ENCODE measurements at regions not wholly inside any gene's neighbourhood (a gene's known extent, or its start where the extent isn't known, plus 50 kb on each side); places are given as distances from the start of the nearest gene placed in this dataset.

DNA sequence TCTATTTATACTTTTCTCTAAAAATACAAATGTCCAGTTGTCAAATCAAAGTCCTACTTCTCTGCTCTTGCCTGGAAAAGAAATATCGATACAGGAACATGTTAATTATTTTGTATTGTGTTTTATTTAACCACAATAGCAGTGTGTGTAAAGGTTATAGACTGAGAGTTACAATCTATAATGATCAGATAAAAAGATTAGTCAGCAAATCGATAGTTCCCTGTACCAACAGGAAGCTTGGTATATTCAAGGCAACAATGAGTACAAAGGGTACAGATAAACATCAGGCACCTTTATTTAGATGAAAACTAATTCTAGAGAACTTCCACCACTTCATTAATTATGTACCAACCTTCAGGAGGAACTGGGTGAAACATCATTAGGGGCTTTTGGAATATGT is 469.5 kb downstream of the GBA3 start:
- Histone ChIP-seq H3K9me3 (ENCODE audit: low read length) (no peaks in the 10 kb centered on the region; the same call in 1 of the 2 replicates), H4K20me1 (ENCODE audit: insufficient read depth, low read depth, low read length) (no peaks in the 10 kb centered on the region), H2AFZ (ENCODE audit: low read length) (no peak overlapping the region), H3K27ac (ENCODE audit: low read length) (no peak overlapping the region), H3K4me3 (ENCODE audit: low read length) (no peak overlapping the region), H3K79me2 (ENCODE audit: low read length) (no peaks in the 10 kb centered on the region), H3K36me3 (ENCODE audit: insufficient read depth, low read length) (no peaks in the 10 kb centered on the region), H3K4me2 (ENCODE audit: low read depth, low read length, poor library complexity, severe bottlenecking) (no peak overlapping the region), H3K4me1 (ENCODE audit: low read length) (no peaks in the 10 kb centered on the region), H3K9ac (ENCODE audit: low read length) (no peak overlapping the region), H3K9me2 (replicated peaks; ENCODE audit: insufficient read depth, low read length) (no peaks in the 10 kb centered on the region), H3K27me3 (ENCODE audit: low read length) (peaks cover 2% of the 10 kb centered on the region)
- no peak for DNase-seq

GRCh38 chr4:23161787-23162186 is 469.1 kb downstream of the GBA3 start:
- Histone ChIP-seq H3K9me2 (replicated peaks; ENCODE audit: insufficient read depth, low read length) (no peaks in the 10 kb centered on the region), H3K4me3 (ENCODE audit: low read length) (no peak overlapping the region), H3K79me2 (ENCODE audit: low read length) (no peaks in the 10 kb centered on the region), H2AFZ (ENCODE audit: low read length) (no peak overlapping the region), H3K9me3 (ENCODE audit: low read length) (no peaks in the 10 kb centered on the region), H3K27me3 (ENCODE audit: low read length) (peaks cover 2% of the 10 kb centered on the region), H4K20me1 (ENCODE audit: insufficient read depth, low read depth, low read length) (no peaks in the 10 kb centered on the region), H3K9ac (ENCODE audit: low read length) (no peak overlapping the region), H3K36me3 (ENCODE audit: insufficient read depth, low read length) (no peaks in the 10 kb centered on the region), H3K27ac (ENCODE audit: low read length) (no peak overlapping the region), H3K4me2 (ENCODE audit: low read depth, low read length, poor library complexity, severe bottlenecking) (no peak overlapping the region), H3K4me1 (ENCODE audit: low read length) (no peaks in the 10 kb centered on the region)
- DNase-seq, result no peak

DNA sequence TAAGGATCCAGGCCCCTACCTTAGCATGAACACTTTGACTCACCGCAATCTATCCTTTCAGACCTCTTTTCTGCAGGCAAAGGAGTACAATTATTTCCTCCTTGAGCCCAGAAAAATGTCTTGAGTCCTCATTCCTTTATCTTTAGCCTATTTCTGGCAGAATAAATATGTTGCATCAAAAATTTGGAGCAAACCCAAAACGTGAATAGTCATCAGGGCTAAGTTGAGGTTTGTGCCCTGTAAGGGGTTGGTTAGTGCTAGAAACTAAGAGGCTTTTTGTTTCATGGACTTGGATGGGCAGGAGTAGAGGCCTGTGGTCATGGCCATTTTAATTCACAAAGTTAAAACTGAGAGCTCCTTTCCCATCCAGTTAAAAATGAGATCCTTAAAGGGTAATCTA is 460.3 kb downstream of the GBA3 start:
- H2AFZ ChIP-seq (ENCODE audit: low read length), result no peak overlapping the region
- H3K36me3 ChIP-seq (ENCODE audit: insufficient read depth, low read length), result no peaks in the 10 kb centered on the region
- no peak for DNase-seq
- H3K27ac ChIP-seq (ENCODE audit: low read length), result no peak overlapping the region
- no peaks in the 10 kb centered on the region for H3K4me1 ChIP-seq (ENCODE audit: low read length)
- no peaks in the 10 kb centered on the region for H3K79me2 ChIP-seq (ENCODE audit: low read length)
- no peaks in the 10 kb centered on the region for H3K27me3 ChIP-seq (ENCODE audit: low read length)
- H3K9me2 ChIP-seq (replicated peaks; ENCODE audit: insufficient read depth, low read length), result no peaks in the 10 kb centered on the region
- H4K20me1 ChIP-seq (ENCODE audit: insufficient read depth, low read depth, low read length), result no peaks in the 10 kb centered on the region
- H3K4me2 ChIP-seq (ENCODE audit: low read depth, low read length, poor library complexity, severe bottlenecking), result no peak overlapping the region
- no peak overlapping the region for H3K9ac ChIP-seq (ENCODE audit: low read length)
- H3K9me3 ChIP-seq (ENCODE audit: low read length), result no peaks in the 10 kb centered on the region
- no peak overlapping the region for H3K4me3 ChIP-seq (ENCODE audit: low read length)

DNA sequence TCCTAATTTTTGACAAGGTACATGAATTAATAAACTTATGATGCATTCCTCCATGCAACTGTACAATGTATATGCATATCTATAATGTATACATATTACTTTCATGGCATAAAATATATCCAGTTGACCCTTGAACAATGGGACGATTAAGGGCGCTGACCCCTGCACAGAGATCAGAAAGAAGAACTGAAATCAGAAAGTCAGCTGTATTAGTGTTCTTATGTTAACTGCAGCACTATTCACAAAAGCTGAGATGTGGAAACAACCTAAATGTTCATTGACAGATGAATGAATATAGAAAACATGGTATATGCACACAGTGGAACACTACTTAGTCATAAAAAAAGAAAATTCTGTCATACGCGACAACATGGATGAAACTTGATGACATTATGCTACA is 457.1 kb downstream of the GBA3 start:
- H3K4me1 ChIP-seq (ENCODE audit: low read length), result no peaks in the 10 kb centered on the region
- no peak overlapping the region for H3K4me2 ChIP-seq (ENCODE audit: low read depth, low read length, poor library complexity, severe bottlenecking)
- no peaks in the 10 kb centered on the region for H3K9me2 ChIP-seq (replicated peaks; ENCODE audit: insufficient read depth, low read length)
- H3K9me3 ChIP-seq (ENCODE audit: low read length), result no peaks in the 10 kb centered on the region
- H3K36me3 ChIP-seq (ENCODE audit: insufficient read depth, low read length), result no peaks in the 10 kb centered on the region
- no peak overlapping the region for H3K4me3 ChIP-seq (ENCODE audit: low read length)
- no peak overlapping the region for H3K9ac ChIP-seq (ENCODE audit: low read length)
- no peak overlapping the region for H3K27ac ChIP-seq (ENCODE audit: low read length)
- H4K20me1 ChIP-seq (ENCODE audit: insufficient read depth, low read depth, low read length), result no peaks in the 10 kb centered on the region
- no peaks in the 10 kb centered on the region for H3K79me2 ChIP-seq (ENCODE audit: low read length)
- no peaks in the 10 kb centered on the region for H3K27me3 ChIP-seq (ENCODE audit: low read length)
- DNase-seq, result no peak
- no peak overlapping the region for H2AFZ ChIP-seq (ENCODE audit: low read length)

DNA sequence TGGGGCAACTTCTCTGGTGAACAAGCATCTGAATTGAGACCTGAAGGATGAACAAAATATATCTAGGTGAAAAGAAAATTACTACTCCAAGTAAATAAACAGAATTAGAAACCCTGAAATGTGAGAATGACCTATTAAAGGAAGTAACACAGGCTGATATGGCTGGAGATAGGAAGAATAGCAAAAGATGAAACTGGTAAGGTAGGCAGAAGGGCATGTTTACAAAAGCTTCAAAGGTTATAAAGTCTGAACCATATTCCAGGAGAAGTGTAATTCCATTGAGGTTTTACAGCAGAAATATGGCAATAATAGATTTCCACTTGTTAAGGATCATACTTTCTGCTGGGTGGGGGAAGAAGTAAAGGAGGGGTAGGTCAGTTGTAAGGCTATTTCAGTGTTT is 452.0 kb downstream of the GBA3 start:
- Histone ChIP-seq H3K4me2 (ENCODE audit: low read depth, low read length, poor library complexity, severe bottlenecking) (no peak overlapping the region), H3K27me3 (ENCODE audit: low read length) (no peaks in the 10 kb centered on the region), H3K36me3 (ENCODE audit: insufficient read depth, low read length) (no peaks in the 10 kb centered on the region), H3K9me2 (replicated peaks; ENCODE audit: insufficient read depth, low read length) (no peaks in the 10 kb centered on the region), H3K9ac (ENCODE audit: low read length) (no peak overlapping the region), H3K4me1 (ENCODE audit: low read length) (no peaks in the 10 kb centered on the region), H2AFZ (ENCODE audit: low read length) (no peak overlapping the region), H3K4me3 (ENCODE audit: low read length) (no peak overlapping the region), H4K20me1 (ENCODE audit: insufficient read depth, low read depth, low read length) (no peaks in the 10 kb centered on the region), H3K9me3 (ENCODE audit: low read length) (no peaks in the 10 kb centered on the region), H3K79me2 (ENCODE audit: low read length) (no peaks in the 10 kb centered on the region), H3K27ac (ENCODE audit: low read length) (no peak overlapping the region)
- DNase-seq, result no peak

DNA sequence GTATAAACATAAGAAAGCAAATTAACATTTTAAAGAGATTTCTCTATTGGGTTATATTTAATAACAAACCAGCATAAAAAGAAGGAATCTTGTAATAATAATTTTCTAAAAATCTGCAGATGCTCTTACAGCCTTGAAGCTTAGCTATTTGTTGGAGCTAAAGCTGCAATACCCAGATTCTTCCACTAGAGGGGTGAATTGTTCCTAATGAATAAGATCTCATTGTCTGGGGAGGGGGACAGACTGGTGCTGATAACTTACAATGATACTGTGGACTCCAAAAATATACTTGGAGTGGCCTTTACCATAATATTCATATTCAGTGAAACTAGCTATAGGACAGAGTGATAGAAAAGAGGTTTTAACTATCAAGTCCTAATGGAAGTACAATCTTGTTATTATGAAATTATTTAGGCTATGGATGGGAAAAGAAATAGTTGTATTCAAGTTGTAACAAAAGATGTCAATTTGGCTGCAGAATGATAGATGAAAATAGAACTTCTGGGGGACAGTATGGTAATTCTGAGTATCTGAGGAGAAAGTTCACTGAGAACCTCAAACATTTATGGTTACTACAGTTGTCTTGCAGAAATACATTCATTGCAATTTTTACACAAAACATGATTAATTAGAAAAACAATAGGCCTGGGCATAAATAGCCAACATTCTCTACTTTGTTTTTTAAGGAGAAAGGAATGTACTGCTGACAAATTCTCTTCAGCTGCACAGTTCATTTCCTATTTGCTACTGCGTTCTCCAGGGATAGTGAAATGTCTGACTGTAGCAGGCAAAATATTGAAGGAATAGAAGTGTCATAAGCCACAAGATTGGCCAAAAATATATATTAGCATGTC is 443.3 kb downstream of the GBA3 start:
- Histone ChIP-seq H3K4me3 (ENCODE audit: low read length) (no peak overlapping the region), H3K27ac (ENCODE audit: low read length) (no peak overlapping the region), H3K27me3 (ENCODE audit: low read length) (no peaks in the 10 kb centered on the region), H3K36me3 (ENCODE audit: insufficient read depth, low read length) (no peaks in the 10 kb centered on the region), H3K4me2 (ENCODE audit: low read depth, low read length, poor library complexity, severe bottlenecking) (no peak overlapping the region), H3K9me2 (replicated peaks; ENCODE audit: insufficient read depth, low read length) (no peaks in the 10 kb centered on the region), H4K20me1 (ENCODE audit: insufficient read depth, low read depth, low read length) (no peaks in the 10 kb centered on the region), H3K79me2 (ENCODE audit: low read length) (no peaks in the 10 kb centered on the region), H3K4me1 (ENCODE audit: low read length) (peaks cover 6% of the 10 kb centered on the region), H2AFZ (ENCODE audit: low read length) (no peak overlapping the region), H3K9me3 (ENCODE audit: low read length) (no peaks in the 10 kb centered on the region), H3K9ac (ENCODE audit: low read length) (no peak overlapping the region)
- peak; percentile 88 for DNase-seq

GRCh38 chr4:23134331-23134730 is 441.6 kb downstream of the GBA3 start:
- H3K4me3 ChIP-seq (ENCODE audit: low read length), result no peak overlapping the region
- no peaks in the 10 kb centered on the region for H3K9me2 ChIP-seq (replicated peaks; ENCODE audit: insufficient read depth, low read length)
- no peak overlapping the region for H3K4me2 ChIP-seq (ENCODE audit: low read depth, low read length, poor library complexity, severe bottlenecking)
- H3K9ac ChIP-seq (ENCODE audit: low read length), result no peak overlapping the region
- H4K20me1 ChIP-seq (ENCODE audit: insufficient read depth, low read depth, low read length), result no peaks in the 10 kb centered on the region
- no peak for DNase-seq
- no peaks in the 10 kb centered on the region for H3K27me3 ChIP-seq (ENCODE audit: low read length)
- peaks cover 6% of the 10 kb centered on the region for H3K4me1 ChIP-seq (ENCODE audit: low read length)
- no peaks in the 10 kb centered on the region for H3K36me3 ChIP-seq (ENCODE audit: insufficient read depth, low read length)
- no peak overlapping the region for H3K27ac ChIP-seq (ENCODE audit: low read length)
- H3K79me2 ChIP-seq (ENCODE audit: low read length), result no peaks in the 10 kb centered on the region
- no peak overlapping the region for H2AFZ ChIP-seq (ENCODE audit: low read length)
- H3K9me3 ChIP-seq (ENCODE audit: low read length), result no peaks in the 10 kb centered on the region

DNA sequence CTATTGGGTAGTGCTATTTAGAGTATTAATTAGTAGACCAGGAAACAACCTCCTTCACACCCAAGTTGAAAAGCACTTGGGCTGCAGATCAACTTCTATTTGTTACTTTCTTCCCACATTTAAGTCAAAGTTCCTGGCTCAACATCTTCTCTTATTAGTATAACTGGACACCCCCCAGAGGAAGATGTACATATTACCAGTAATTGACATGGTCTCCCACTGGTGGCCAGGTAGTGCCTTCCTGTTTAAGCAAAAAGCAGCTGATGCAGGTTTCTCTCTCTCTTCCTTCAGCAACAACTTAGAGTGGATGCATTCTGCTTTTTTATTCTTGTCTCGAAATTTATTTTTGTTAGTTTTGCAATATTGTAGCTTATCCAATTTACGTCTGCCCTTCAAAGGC is 438.1 kb downstream of the GBA3 start:
- Histone ChIP-seq H3K9ac (ENCODE audit: low read length) (no peak overlapping the region), H3K9me2 (replicated peaks; ENCODE audit: insufficient read depth, low read length) (no peaks in the 10 kb centered on the region), H3K36me3 (ENCODE audit: insufficient read depth, low read length) (no peaks in the 10 kb centered on the region), H3K79me2 (ENCODE audit: low read length) (no peaks in the 10 kb centered on the region), H3K9me3 (ENCODE audit: low read length) (no peaks in the 10 kb centered on the region), H2AFZ (ENCODE audit: low read length) (no peak overlapping the region), H4K20me1 (ENCODE audit: insufficient read depth, low read depth, low read length) (no peaks in the 10 kb centered on the region), H3K27me3 (ENCODE audit: low read length) (no peaks in the 10 kb centered on the region), H3K4me3 (ENCODE audit: low read length) (no peak overlapping the region), H3K27ac (ENCODE audit: low read length) (no peak overlapping the region), H3K4me2 (ENCODE audit: low read depth, low read length, poor library complexity, severe bottlenecking) (no peak overlapping the region), H3K4me1 (ENCODE audit: low read length) (no peaks in the 10 kb centered on the region)
- DNase-seq, result peak; percentile 52
